Stimulated activated CD4-positive, alpha-beta T cell treated with anti-CD3 and anti-CD28 coated beads, Interleukin-12 subunit alpha, Interleukin-12 subunit beta, amount 100 ng/mL, for 48 hours (primary cell): ENCODE measurements at regions not wholly inside any gene's neighbourhood (a gene's known extent, or its start where the extent isn't known, plus 50 kb on each side); places are given as distances from the start of the nearest gene placed in this dataset.
"Not testable (repeated sequence)": the region's sequence is repeated elsewhere in the genome, so short reads cannot be mapped to it uniquely, and the experiment has no call there.

Experiments used
- DNase-seq, 3 donors: peaks; one replicate each; pipeline ENCODE4 v3.0.0-alpha.2; 2020; ENCODE audit warnings: low read depth in 2 of 3, low spot score in 1 of 3

GRCh38 chr4:60589425-60589824 lies 610.7 kb upstream of the ADGRL3 start:
- DNase-seq, result no peak

GRCh38 chr4:60590116-60590515 lies 610.0 kb upstream of the ADGRL3 start:
- no peak for DNase-seq

GRCh38 chr4:60605646-60606354 lies 594.3 kb upstream of the ADGRL3 start:
- no peak for DNase-seq

- no peak for DNase-seq
Measured at GRCh38 chr4:60611762-60612496, 588.2 kb upstream of the ADGRL3 start.

GRCh38 chr4:60617731-60618130 lies 582.4 kb upstream of the ADGRL3 start:
- DNase-seq, result no peak

GRCh38 chr4:60619531-60620305 lies 580.4 kb upstream of the ADGRL3 start:
- DNase-seq, result no peak

GRCh38 chr4:60637976-60638375 lies 562.1 kb upstream of the ADGRL3 start:
- no peak for DNase-seq

- no peak for DNase-seq
Measured at GRCh38 chr4:60648774-60649173, 551.4 kb upstream of the ADGRL3 start.

GRCh38 chr4:60652933-60653332 lies 547.2 kb upstream of the ADGRL3 start:
- no peak for DNase-seq

GRCh38 chr4:60655356-60655755 lies 544.8 kb upstream of the ADGRL3 start:
- DNase-seq, result no peak

GRCh38 chr4:60656171-60656570 lies 544.0 kb upstream of the ADGRL3 start:
- no peak for DNase-seq

GRCh38 chr4:60657041-60657440 lies 543.1 kb upstream of the ADGRL3 start:
- no peak for DNase-seq

GRCh38 chr4:60657807-60658206 lies 542.3 kb upstream of the ADGRL3 start:
- DNase-seq, result no peak

GRCh38 chr4:60663769-60664168 lies 536.4 kb upstream of the ADGRL3 start:
- DNase-seq, result no peak

GRCh38 chr4:60682901-60683300 lies 517.2 kb upstream of the ADGRL3 start:
- no peak for DNase-seq

- DNase-seq, result no peak
Measured at GRCh38 chr4:60683357-60683756, 516.8 kb upstream of the ADGRL3 start.

GRCh38 chr4:60683973-60684372 lies 516.2 kb upstream of the ADGRL3 start:
- DNase-seq, result no peak

GRCh38 chr4:60696062-60696461 lies 504.1 kb upstream of the ADGRL3 start:
- DNase-seq, result not testable (repeated sequence)

- DNase-seq, result no peak
Measured at GRCh38 chr4:60709061-60709460, 491.1 kb upstream of the ADGRL3 start.

- no peak for DNase-seq
Measured at GRCh38 chr4:60718874-60719273, 481.3 kb upstream of the ADGRL3 start.

- DNase-seq, result no peak
Measured at GRCh38 chr4:60721685-60722084, 478.4 kb upstream of the ADGRL3 start.

- no peak for DNase-seq
Measured at GRCh38 chr4:60723796-60724195, 476.3 kb upstream of the ADGRL3 start.
